Uterus (tissue), 2 donors: ENCODE measurements at regions not wholly inside any gene's neighbourhood (a gene's known extent, or its start where the extent isn't known, plus 50 kb on each side); places are given as distances from the start of the nearest gene placed in this dataset.

Experiments used
- POLR2A ChIP-seq, 2 donors: fragments of 450-650 bp; IDR thresholded peaks; one replicate each; pipeline ENCODE4 v1.6.1; 2016; ENCODE audit warnings: antibody characterized with exemption in 2 of 2, mild to moderate bottlenecking in 1 of 2, moderate library complexity in 1 of 2
- TF ChIP-seq, protein P1 (sequence below), 4 experiments: fragments of 200-600 bp in 2 of 4; fragments of 450-650 bp in 2 of 4; sonication (generic) in 2 of 4; IDR thresholded peaks; one replicate each; pipeline ENCODE4 v1.5.1; 2016 to 2019; ENCODE audit warnings: antibody characterized with exemption in 4 of 4, mild to moderate bottlenecking in 2 of 4, moderate library complexity in 1 of 4

DNA sequence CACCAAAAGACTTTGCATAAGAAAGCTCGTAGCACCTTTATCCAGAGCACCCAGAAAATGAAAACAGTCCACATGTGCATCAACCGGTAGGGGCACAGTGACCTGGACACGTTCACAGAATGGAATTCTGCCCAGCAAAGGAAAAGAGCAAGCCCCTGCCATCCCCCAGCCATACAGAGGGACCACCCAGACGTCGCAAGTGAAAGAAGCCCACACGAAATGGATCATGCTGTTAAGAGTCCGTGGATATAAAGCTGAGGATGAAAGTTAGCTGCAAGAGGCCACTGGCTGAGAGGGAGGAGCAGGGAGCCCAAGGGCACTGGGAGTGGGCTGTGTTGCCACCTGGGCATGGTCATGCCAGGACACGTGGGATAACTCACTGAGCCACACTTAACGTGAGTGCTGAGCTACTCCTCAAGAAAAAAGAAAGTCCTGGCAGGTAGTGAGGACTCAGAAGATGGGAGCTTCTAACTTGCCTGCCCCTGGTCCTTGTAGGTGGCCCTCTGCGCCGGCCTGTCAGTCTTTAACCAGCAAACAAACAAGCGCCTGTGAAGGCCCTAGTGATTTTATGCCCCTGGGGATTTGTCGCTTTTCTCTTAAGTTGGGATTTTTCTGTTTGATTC is 190.7 kb downstream of the C16orf95 start:
- TF ChIP-seq, protein P1, sequence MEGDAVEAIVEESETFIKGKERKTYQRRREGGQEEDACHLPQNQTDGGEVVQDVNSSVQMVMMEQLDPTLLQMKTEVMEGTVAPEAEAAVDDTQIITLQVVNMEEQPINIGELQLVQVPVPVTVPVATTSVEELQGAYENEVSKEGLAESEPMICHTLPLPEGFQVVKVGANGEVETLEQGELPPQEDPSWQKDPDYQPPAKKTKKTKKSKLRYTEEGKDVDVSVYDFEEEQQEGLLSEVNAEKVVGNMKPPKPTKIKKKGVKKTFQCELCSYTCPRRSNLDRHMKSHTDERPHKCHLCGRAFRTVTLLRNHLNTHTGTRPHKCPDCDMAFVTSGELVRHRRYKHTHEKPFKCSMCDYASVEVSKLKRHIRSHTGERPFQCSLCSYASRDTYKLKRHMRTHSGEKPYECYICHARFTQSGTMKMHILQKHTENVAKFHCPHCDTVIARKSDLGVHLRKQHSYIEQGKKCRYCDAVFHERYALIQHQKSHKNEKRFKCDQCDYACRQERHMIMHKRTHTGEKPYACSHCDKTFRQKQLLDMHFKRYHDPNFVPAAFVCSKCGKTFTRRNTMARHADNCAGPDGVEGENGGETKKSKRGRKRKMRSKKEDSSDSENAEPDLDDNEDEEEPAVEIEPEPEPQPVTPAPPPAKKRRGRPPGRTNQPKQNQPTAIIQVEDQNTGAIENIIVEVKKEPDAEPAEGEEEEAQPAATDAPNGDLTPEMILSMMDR (IDR thresholded peaks at IDR 0.05): no peak
- no peak for TF ChIP-seq POLR2A (IDR thresholded peaks at IDR 0.05)
